ENCODE measurements at regions not wholly inside any gene's neighbourhood (a gene's known extent, or its start where the extent isn't known, plus 50 kb on each side); places are given as distances from the start of the nearest gene placed in this dataset.

- H3K4me3 ChIP-seq, result no peak overlapping the region
- intact Hi-C loops (cut with DNase I, micrococcal nuclease), result no loop called here
- no peak for DNase-seq
- H3K36me3 ChIP-seq (ENCODE audit: low read depth), result no peaks in the 10 kb centered on the region
- TF ChIP-seq, protein P1, sequence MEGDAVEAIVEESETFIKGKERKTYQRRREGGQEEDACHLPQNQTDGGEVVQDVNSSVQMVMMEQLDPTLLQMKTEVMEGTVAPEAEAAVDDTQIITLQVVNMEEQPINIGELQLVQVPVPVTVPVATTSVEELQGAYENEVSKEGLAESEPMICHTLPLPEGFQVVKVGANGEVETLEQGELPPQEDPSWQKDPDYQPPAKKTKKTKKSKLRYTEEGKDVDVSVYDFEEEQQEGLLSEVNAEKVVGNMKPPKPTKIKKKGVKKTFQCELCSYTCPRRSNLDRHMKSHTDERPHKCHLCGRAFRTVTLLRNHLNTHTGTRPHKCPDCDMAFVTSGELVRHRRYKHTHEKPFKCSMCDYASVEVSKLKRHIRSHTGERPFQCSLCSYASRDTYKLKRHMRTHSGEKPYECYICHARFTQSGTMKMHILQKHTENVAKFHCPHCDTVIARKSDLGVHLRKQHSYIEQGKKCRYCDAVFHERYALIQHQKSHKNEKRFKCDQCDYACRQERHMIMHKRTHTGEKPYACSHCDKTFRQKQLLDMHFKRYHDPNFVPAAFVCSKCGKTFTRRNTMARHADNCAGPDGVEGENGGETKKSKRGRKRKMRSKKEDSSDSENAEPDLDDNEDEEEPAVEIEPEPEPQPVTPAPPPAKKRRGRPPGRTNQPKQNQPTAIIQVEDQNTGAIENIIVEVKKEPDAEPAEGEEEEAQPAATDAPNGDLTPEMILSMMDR (IDR thresholded peaks at IDR 0.05), result no peak
- H3K4me1 ChIP-seq (ENCODE audit: low read depth), result no peaks in the 10 kb centered on the region
- no peaks in the 10 kb centered on the region for H3K9me3 ChIP-seq
- no peak for ATAC-seq
These were observed 133.2 kb upstream of the RFX3 start for GRCh38 chr9:3658964-3659363.

GRCh38 chr9:3656224-3656623 lies 130.4 kb upstream of the RFX3 start:
- TF ChIP-seq, protein P1 (IDR thresholded peaks at IDR 0.05), result no peak

GRCh38 chr9:3650994-3651622 lies 125.3 kb upstream of the RFX3 start:
- intact Hi-C loops (cut with DNase I, micrococcal nuclease), result no loop called here
- Histone ChIP-seq H3K9me3 (no peaks in the 10 kb centered on the region), H3K36me3 (ENCODE audit: low read depth) (no peaks in the 10 kb centered on the region), H3K4me3 (no peak overlapping the region), H3K4me1 (ENCODE audit: low read depth) (no peaks in the 10 kb centered on the region)
- no peak for DNase-seq
- ATAC-seq, result no peak
- TF ChIP-seq, protein P1 (IDR thresholded peaks at IDR 0.05), result no peak

More at GRCh38 chr9:3656224-3656623, 130.4 kb upstream of the RFX3 start:
- no peaks in the 10 kb centered on the region for H3K9me3 ChIP-seq
- intact Hi-C loops (cut with DNase I, micrococcal nuclease), result no loop called here
- ATAC-seq, result no peak
- no peak overlapping the region for H3K4me3 ChIP-seq
- no peaks in the 10 kb centered on the region for H3K36me3 ChIP-seq (ENCODE audit: low read depth)
- no peaks in the 10 kb centered on the region for H3K4me1 ChIP-seq (ENCODE audit: low read depth)
- DNase-seq, result no peak

DNA sequence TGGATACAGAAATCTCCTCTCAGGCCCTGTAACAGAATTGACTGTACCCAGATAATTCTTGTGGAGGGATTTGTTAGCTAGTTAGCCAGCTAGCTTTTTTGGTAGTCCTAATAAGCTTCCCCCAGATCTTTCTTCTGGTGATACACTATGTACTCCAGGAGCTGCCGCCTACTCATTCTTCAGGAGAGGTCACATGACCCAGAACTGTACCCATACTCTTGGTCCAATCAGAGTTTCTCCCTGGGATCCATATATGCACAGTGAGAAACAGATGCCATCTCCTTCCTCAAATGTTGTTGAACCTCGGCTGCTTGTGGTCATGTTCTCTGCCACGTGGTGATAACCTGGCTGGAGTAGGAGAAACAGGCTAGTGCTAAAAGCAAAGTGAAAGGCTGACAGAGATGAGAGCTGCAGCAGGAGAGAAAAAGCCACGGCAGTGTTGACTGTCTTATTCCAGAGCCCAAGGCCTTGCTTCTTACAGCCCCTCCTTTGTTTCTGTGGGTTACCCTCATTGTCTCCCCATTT lies 123.0 kb upstream of the RFX3 start:
- Histone ChIP-seq H3K4me1 (ENCODE audit: low read depth) (no peaks in the 10 kb centered on the region), H3K4me3 (no peak overlapping the region), H3K9me3 (no peaks in the 10 kb centered on the region), H3K36me3 (ENCODE audit: low read depth) (no peaks in the 10 kb centered on the region)
- ATAC-seq (no peak), DNase-seq (no peak)
- TF ChIP-seq, protein P1 (IDR thresholded peaks at IDR 0.05), result no peak
- intact Hi-C loops (cut with DNase I, micrococcal nuclease), result no loop called here

DNA sequence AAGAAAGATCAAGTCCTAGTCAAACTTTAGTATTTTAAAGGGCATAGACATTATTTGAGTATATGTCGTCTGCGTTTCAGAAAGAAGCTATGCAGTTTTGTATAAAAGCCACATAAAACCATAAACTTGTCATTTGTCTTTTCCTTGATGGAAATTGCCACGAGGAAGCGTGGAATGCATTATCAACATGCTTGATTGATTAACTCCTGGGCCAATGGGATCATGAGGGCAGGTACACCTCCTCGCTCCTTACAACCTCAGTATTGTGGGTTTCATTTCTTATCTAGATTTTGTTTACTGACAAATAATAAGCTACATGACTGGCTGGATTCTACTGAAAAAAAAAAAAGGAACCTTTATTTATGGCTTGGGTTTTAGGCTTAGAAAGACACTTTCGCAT lies 122.5 kb upstream of the RFX3 start:
- no peaks in the 10 kb centered on the region for H3K9me3 ChIP-seq
- peak; percentile 28 for ATAC-seq
- intact Hi-C loops (cut with DNase I, micrococcal nuclease), result no loop called here

More for the DNA sequence above, 122.5 kb upstream of the RFX3 start:
- DNase-seq, result peak in 1 of 3 donors; percentile 26
- H3K36me3 ChIP-seq (ENCODE audit: low read depth), result no peaks in the 10 kb centered on the region
- no peak overlapping the region for H3K4me3 ChIP-seq
- no peaks in the 10 kb centered on the region for H3K4me1 ChIP-seq (ENCODE audit: low read depth)
- TF ChIP-seq, protein P1 (IDR thresholded peaks at IDR 0.05), result no peak
